ENCODE measurements at regions not wholly inside any gene's neighbourhood (a gene's known extent, or its start where the extent isn't known, plus 50 kb on each side); places are given as distances from the start of the nearest gene placed in this dataset.

DNA sequence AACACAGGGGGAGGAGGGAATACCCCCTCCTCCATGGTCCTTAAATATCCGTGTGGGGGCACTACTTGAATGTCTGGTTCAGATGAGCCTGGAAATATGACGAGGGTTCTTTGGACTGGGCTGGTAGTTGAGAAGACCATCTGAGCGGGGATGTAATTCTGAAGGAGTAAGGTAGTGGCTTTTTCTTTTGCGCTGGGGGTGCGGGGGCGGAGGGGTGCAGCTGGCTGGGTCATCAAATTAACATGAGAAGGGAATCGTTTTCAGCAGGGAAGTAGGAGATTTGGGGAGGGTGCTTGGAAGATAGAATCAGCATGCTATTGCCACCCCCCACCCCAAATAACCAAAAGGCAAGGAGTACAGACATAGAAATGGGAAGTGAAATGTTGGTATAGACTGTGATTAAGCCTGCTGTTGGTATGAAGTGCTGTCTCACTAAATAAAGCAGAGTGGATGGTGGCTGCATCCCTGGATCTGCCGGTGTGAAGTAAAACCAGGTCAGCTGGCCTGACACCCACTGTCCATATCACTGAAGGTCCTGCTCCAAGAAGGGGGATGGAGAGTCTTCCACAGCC is 121.9 kb upstream of the HSD17B12 start:
- Mint-ChIP-seq H3K36me3 (no peaks in the 10 kb centered on the region), H3K4me1 (peaks cover 21 to 22% of the 10 kb centered on the region in 2 donors), H3K9me3 (no peaks in the 10 kb centered on the region), H3K4me3 (no peak overlapping the region), H3K27me3 (peaks cover 54 to 68% of the 10 kb centered on the region in 2 donors), H3K27ac (no peak overlapping the region)
- DNase-seq (no peak), ATAC-seq (replicated peaks) (peak in 1 of 2 donors; percentile 39)

DNA sequence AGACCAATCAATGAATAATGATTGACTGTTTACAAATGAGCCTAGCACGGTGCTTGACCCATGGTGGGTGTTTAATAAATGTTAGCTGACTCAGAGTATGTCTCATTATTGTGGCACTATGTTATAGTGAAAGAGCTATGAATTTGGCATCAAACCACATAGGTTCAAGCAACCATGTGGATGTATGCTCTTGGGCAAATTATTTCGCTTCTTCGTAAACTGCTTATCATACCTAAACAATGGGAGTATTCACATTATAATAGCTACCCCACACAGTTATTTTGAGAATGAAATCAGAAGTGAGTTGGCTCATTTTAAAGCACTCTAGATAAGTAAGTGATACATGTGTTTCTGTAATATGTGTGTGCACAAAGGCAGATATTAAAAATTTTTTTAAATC is 118.7 kb upstream of the HSD17B12 start:
- Mint-ChIP-seq H3K9me3 (no peaks in the 10 kb centered on the region), H3K36me3 (no peaks in the 10 kb centered on the region), H3K4me1 (peaks cover 15 to 19% of the 10 kb centered on the region in 2 donors), H3K27me3 (peaks cover 38 to 67% of the 10 kb centered on the region in 2 donors), H3K4me3 (no peak overlapping the region), H3K27ac (no peak overlapping the region)
- ATAC-seq (replicated peaks), result no peak
- DNase-seq, result no peak

DNA sequence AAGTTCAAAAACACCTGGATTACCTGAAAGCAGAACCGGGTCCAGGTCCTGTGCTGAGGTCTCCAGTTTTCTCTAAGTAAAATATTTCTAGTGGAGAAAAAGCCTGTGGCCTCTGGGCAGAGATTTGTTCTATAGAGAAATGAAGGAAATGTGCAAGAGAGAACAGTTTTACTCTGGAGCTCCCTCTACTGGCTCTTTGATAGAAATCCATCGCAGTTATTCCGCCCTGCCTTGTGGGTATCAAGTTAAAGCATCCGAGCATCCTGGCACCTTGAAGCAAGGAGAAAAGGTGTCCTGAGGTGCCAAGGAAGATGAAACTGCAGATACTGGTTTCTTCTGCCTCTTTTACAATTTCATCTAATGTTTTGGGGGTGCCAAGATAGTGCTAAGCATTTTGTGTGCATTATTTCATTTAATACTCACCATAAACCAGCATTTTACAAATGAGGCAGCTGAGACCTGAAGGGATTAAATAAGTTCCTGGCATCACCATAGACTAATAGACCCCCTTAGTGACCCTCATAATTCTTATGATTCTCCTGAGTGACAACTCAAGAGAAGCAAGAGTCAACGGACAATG is 113.1 kb upstream of the HSD17B12 start:
- H3K27ac Mint-ChIP-seq, result no peak overlapping the region
- H3K4me1 Mint-ChIP-seq, result no peaks in the 10 kb centered on the region
- H3K9me3 Mint-ChIP-seq, result no peaks in the 10 kb centered on the region
- ATAC-seq (replicated peaks) (peak; percentile 56 to 62), DNase-seq (no peak)
- no peak overlapping the region for H3K4me3 Mint-ChIP-seq
- peaks cover 40 to 82% of the 10 kb centered on the region in 2 donors for H3K27me3 Mint-ChIP-seq
- no peaks in the 10 kb centered on the region for H3K36me3 Mint-ChIP-seq

DNA sequence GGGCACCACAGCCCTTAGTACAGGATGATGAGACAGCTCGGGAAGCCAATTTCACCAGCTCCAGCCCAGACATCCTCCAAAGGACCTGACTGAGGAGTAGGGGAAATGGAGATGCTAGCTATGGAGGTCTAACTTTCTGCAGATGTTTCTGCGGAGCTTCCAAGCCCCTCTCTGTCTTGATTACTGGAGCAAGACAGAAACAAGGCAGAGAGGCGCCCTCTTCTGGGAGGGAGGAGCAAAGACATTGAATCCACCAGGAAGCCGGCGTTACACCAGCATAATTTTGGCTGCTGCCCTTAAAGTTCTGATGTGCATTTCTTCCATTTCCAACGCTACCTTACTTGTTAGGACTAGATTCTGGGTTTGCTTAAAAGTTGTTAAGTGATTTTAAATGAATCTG is 107.3 kb upstream of the HSD17B12 start:
- H3K27me3 Mint-ChIP-seq, result peaks cover 83 to 100% of the 10 kb centered on the region in 2 donors
- peaks cover 24 to 28% of the 10 kb centered on the region in 2 donors for H3K4me1 Mint-ChIP-seq
- ATAC-seq (replicated peaks), result no peak
- no peak for DNase-seq
- H3K36me3 Mint-ChIP-seq, result peaks cover 8 to 11% of the 10 kb centered on the region in 2 donors
- peaks cover 4% of the 10 kb centered on the region in 2 donors for H3K9me3 Mint-ChIP-seq
- H3K27ac Mint-ChIP-seq, result no peak overlapping the region
- H3K4me3 Mint-ChIP-seq, result no peak overlapping the region

DNA sequence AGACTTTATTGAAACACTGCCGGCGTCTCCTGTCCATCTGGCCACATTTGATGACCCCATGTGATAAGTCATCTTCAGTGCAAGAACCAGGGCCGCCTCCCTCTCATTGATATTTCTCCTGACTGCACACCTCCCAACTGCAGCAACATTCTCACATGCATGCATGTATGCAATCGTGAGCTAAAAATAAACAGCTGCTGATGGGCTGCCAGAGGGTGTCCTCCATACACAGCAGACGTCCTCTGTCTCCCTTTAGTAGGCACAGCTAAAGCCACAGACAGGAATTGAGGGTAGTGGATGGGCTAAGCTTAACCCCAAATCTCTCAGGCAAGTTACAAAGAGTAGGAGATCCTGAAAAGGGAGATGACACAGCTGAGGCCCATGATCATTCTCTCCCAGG is 106.7 kb upstream of the HSD17B12 start:
- H3K36me3 Mint-ChIP-seq, result peaks cover 8 to 11% of the 10 kb centered on the region in 2 donors
- H3K27me3 Mint-ChIP-seq, result peaks cover 89 to 100% of the 10 kb centered on the region in 2 donors
- H3K4me1 Mint-ChIP-seq, result peaks cover 24 to 35% of the 10 kb centered on the region in 2 donors
- H3K27ac Mint-ChIP-seq, result no peak overlapping the region
- H3K9me3 Mint-ChIP-seq, result peaks cover 4% of the 10 kb centered on the region in 2 donors
- DNase-seq (no peak), ATAC-seq (replicated peaks) (no peak)
- H3K4me3 Mint-ChIP-seq, result no peak overlapping the region

DNA sequence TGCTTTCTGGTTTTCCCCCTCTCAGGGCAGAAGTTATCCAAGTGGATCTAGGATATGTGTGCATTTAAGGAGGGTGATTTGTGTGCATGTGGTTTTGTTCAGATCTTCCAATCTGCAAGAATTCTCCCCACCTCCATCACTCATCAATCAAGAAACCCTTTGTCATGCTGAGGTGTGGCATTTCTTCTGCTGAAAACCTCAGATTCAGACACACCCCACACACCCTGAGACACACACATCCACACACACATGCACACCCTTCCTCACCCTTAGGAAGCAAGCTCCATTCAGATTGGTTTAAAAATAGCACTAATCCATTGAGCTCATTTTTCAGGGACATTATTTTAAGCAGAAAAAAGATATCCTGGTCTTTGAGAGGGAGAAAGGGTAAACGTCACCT is 106.1 kb upstream of the HSD17B12 start:
- Mint-ChIP-seq H3K27ac (peak overlapping the region; percentile 88), H3K4me3 (no peak overlapping the region), H3K36me3 (peaks cover 8 to 11% of the 10 kb centered on the region in 2 donors), H3K27me3 (peaks cover 85 to 97% of the 10 kb centered on the region in 2 donors), H3K9me3 (peaks cover 4% of the 10 kb centered on the region in 2 donors), H3K4me1 (peaks cover 26 to 35% of the 10 kb centered on the region in 2 donors)
- ATAC-seq (replicated peaks), result no peak
- no peak for DNase-seq

DNA sequence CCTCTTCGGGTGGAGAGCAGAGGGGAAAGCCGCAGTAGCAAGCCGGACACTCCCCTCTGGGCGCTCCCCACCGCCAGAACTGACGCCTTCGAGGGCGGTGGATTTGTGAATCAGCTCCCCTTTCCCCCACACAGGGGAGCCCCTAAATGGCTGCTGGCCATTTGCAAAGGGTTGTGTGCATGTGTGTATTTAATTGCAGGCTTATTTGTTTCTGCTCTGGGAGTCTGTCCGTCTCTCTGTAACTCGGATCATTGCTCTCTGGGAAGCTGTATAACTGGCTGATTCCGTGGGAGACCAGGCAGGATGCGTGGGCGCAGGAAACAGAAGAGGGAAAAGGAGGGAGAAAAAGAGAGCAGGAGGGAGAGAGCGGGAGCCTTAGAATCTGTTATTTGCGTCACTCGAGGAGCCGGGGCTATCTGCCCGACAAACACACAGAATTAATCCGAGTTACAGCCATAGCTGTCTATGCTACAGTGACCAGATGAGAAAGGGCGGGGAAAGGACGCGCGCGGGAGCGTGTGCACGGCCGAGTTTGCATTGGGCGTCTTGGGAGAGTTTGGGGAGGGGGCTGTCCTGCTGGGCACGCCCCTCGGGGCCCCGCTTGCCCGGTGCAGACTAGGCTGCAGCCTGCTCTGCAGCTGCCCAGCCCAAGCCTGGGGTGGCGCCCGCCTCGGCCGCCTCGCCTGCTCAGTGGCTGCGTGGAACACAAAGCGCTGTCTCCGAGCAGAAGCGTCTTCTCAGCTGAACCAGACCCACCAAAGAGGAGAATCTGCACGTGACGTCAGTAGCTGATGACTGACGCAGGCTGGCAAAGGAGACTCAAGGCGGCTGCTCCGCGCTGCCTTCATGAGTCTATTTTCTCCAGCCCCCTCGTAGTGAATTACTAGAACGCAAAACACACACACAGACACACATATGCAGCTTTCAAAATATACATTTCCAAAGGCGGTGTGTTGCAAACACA is 105.3 kb upstream of the HSD17B12 start:
- Mint-ChIP-seq H3K36me3 (peaks cover 8 to 11% of the 10 kb centered on the region in 2 donors), H3K4me3 (peak overlapping the region; percentile 66 to 67), H3K27me3 (peaks cover 87 to 97% of the 10 kb centered on the region in 2 donors), H3K4me1 (peaks cover 31 to 43% of the 10 kb centered on the region in 2 donors), H3K27ac (peak overlapping the region; percentile 88), H3K9me3 (peaks cover 4 to 5% of the 10 kb centered on the region in 2 donors)
- ATAC-seq (replicated peaks) (peak in 1 of 2 donors; percentile 19), DNase-seq (no peak)

DNA sequence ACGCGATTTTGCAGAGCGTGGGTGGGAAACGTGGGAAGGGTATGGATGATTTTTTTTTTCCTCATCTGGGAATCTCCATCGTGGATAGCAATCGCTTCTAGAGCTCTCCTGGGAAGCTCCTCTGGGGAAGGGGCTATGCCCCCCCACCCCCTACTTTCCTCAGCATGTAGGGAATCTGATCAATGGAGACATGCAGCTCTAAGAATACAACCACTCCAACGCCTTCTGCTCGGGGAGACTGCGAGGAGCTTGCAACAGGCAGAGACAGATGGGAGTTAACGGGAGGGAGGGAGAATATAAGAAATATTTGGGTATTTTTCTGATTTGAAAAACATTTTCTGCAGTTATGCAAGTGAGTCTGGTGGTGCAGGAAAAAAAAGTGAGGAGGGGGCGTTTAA is 104.6 kb upstream of the HSD17B12 start:
- H3K4me1 Mint-ChIP-seq, result peaks cover 38 to 50% of the 10 kb centered on the region in 2 donors

DNA sequence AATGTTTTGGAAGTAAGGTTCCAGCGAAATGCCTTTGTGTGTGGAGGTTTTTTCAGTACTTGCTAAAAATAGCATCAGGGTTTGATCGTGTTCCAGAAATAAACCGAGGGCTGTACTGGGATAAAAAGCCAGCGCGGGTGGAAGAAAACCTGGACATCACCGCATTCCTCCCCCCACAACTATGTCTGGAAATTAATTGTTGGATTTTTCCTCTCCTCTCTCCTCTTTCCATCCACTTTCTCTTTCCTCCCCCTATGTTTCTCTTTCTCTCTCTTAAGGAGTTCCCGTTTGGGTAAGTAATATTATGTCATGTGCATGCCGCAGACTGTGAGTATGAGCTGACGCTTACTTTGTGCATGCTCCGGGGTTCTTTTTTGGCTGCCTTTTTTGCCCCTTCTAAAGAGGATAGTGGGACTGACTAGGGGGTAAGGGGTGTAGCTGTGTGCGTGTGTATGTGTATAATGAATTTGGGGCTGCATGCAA is 104.2 kb upstream of the HSD17B12 start:
- DNase-seq (no peak), ATAC-seq (replicated peaks) (no peak)
- Mint-ChIP-seq H3K9me3 (peaks cover 4 to 5% of the 10 kb centered on the region in 2 donors), H3K4me3 (peak overlapping the region in 1 of 2 donors; percentile 54), H3K36me3 (peaks cover 8 to 11% of the 10 kb centered on the region in 2 donors), H3K27me3 (peaks cover 86 to 97% of the 10 kb centered on the region in 2 donors), H3K27ac (peak overlapping the region; percentile 68), H3K4me1 (peaks cover 38 to 55% of the 10 kb centered on the region in 2 donors)

More for the DNA sequence above, 104.6 kb upstream of the HSD17B12 start:
- H3K27me3 Mint-ChIP-seq, result peaks cover 88 to 97% of the 10 kb centered on the region in 2 donors
- no peak for DNase-seq
- peak overlapping the region; percentile 62 for H3K27ac Mint-ChIP-seq
- H3K36me3 Mint-ChIP-seq, result peaks cover 8 to 11% of the 10 kb centered on the region in 2 donors
- peaks cover 4 to 5% of the 10 kb centered on the region in 2 donors for H3K9me3 Mint-ChIP-seq
- no peak for ATAC-seq (replicated peaks)
- H3K4me3 Mint-ChIP-seq, result peak overlapping the region; percentile 25 to 43

DNA sequence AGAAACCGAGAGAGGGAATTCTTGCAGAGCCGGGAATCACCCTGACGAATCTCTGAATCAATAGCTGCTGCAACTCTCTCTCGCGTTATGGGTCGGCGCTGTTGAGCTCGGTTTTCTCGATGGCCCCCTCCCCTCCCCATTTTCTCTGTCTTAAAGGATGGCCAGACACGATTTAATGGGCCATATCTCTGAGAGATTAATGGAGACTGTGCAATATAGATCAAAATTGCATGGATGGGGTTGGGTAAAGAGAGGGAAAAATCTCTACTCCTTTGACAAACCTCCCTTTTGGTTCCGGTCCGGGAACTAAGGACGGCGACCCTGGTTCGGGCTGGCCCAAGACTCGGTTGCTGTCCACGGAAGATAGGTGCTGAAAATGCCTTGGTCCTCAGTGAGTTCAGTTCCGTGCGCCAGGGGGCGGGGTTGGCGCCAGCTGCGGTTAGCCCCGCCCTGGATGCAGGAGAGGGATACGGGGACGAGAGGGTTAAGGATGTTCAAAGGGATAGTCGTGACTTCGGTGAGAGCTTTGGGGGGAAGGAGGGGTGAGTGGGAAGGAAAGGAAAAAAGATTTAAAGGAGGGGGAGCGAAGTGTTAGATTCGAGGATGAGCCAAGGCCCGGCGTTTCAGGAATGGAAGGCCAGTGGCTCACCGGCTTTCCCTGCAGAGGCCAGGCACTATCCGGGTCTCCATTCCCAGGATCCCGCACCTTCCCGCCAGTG is 103.6 kb upstream of the HSD17B12 start:
- Mint-ChIP-seq H3K27me3 (peaks cover 86 to 97% of the 10 kb centered on the region in 2 donors), H3K4me1 (peaks cover 44 to 61% of the 10 kb centered on the region in 2 donors), H3K36me3 (peaks cover 8 to 11% of the 10 kb centered on the region in 2 donors), H3K4me3 (peak overlapping the region; percentile 39 to 59), H3K27ac (peak overlapping the region; percentile 89), H3K9me3 (peaks cover 4 to 5% of the 10 kb centered on the region in 2 donors)
- DNase-seq (no peak), ATAC-seq (replicated peaks) (no peak)

DNA sequence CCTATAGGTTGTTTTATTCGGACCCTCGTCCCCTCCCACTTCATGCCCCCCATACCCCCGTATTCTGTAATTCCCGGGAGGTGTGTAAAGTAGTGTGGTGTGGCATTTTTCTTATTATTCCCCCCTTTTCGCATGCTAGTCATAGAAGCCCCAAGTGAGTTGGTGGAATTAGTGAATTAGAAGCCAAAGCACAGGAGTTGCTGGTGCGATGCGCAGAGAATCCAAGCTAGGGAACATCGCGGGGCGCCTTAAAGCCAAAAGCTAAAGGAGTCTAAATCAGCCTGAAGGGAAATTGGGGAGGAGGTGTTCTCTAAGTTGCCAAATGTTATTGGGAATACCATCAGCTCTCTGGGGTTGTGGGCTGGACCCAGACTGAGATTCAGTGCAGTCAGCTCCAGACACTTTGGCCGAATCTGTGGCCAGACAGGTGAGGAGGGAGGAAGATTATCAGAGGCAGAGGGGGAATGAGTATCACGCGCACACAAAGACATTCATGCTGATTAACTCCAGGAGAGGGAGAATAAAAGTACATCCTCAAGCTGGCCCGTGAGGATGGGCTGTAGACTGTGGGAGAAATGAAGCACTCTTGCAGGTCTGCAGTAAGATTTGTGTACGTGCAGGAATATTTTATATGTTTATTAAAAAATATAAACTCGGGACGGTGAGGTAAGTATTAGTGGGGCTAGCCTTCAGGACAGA is 102.8 kb upstream of the HSD17B12 start:
- Mint-ChIP-seq H3K27ac (peak overlapping the region; percentile 16), H3K4me3 (peak overlapping the region; percentile 6 to 47), H3K36me3 (peaks cover 8 to 11% of the 10 kb centered on the region in 2 donors), H3K4me1 (peaks cover 49 to 68% of the 10 kb centered on the region in 2 donors), H3K27me3 (peaks cover 88 to 97% of the 10 kb centered on the region in 2 donors), H3K9me3 (peaks cover 4 to 5% of the 10 kb centered on the region in 2 donors)
- DNase-seq, result no peak
- no peak for ATAC-seq (replicated peaks)

DNA sequence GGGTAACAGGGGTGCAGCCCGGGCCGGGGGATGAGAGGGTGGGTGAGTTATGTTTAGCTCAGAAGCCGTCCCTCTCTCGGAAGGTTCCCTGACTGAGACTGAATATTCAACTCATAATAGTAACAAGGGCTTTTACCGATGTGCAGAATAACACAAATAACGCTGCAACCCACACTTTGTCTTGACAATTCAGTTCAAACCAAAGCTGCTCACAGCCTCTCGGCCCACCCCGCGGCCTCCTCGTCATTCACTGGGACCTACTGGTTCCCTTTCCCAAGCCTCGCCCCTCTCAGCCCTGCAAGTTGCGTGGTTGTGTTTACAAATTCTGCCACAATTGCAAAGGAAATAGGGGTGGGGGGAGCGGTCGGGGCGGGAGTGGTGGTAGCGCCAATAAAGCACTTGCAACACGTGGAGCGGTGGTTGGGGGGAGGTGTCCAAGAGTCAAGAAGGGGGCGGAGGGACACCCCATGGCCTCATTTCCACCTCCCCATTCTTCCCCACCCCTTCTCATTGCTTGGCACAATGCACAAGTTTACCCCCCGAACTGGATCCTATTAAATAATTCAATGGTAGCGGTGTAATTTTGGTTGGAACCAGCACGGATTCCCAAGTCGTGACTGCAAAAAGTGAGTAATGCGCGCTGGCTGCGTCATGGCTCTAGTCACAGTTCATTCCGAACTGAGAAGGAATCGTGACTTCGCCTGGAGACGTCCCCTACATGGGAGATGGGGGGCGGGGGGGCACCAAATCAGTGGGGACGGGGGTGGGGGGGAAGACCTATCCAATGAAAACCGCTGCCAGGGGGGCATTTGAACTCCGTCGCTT is 102.0 kb upstream of the HSD17B12 start:
- Mint-ChIP-seq H3K4me1 (peaks cover 51 to 76% of the 10 kb centered on the region in 2 donors), H3K4me3 (peak overlapping the region; percentile 73 to 80), H3K36me3 (peaks cover 8 to 11% of the 10 kb centered on the region in 2 donors), H3K27ac (peak overlapping the region; percentile 20), H3K27me3 (peaks cover 88 to 97% of the 10 kb centered on the region in 2 donors), H3K9me3 (peaks cover 4 to 5% of the 10 kb centered on the region in 2 donors)
- ATAC-seq (replicated peaks) (no peak), DNase-seq (no peak)
